CD4-positive, alpha-beta T cell (primary cell): ENCODE measurements at regions not wholly inside any gene's neighbourhood (a gene's known extent, or its start where the extent isn't known, plus 50 kb on each side); places are given as distances from the start of the nearest gene placed in this dataset.

Source experiments
- ATAC-seq: fragments of 200-7000 bp; cut with Tn5 transposase; one replicate; pipeline ENCODE4 v1.10.0; 2022; ENCODE audit warnings: mild to moderate bottlenecking; ENCODE audit not compliant: poor library complexity
- CTCF ChIA-PET: fragments of 350-600 bp; sonication (Branson Sonifier 250); formaldehyde crosslinking; loops from one replicate; lab custom pipeline; 2021; ENCODE audit warnings: antibody characterized with exemption, inconsistent platforms; lab: Charles Lee
- POLR2A ChIA-PET: fragments of 350-600 bp; sonication (Branson Sonifier 250); formaldehyde crosslinking; loops from one replicate; lab custom pipeline; 2021; ENCODE audit warnings: antibody characterized with exemption, inconsistent platforms; lab: Charles Lee
- DNase-seq, 14 experiments: peaks; one replicate each; pipeline ENCODE4 v3.0.0-alpha.2; 2013 to 2020; ENCODE audit warnings: mixed read lengths in 2 of 14
- H3K27ac ChIP-seq, 2 donors: one replicate each; pipeline versions ENCODE4 v1.5.1 to v1.7.0; 2013; ENCODE audit warnings: low read length in 2 of 2, low read depth in 1 of 2, mild to moderate bottlenecking in 1 of 2
- H3K27me3 ChIP-seq, 2 experiments: 1 replicate in 1 of 2; 2 replicates in 1 of 2; pipeline versions ENCODE4 v1.6.1 to v1.7.0; 2013; ENCODE audit warnings: low read length in 2 of 2, control low read depth in 1 of 2, mild to moderate bottlenecking in 1 of 2, moderate library complexity in 1 of 2; ENCODE audit not compliant: insufficient read depth in 2 of 2, control insufficient read depth in 1 of 2
- H3K36me3 ChIP-seq: one replicate; pipeline ENCODE4 v1.6.1; 2013; ENCODE audit warnings: low read length, control low read depth; ENCODE audit not compliant: insufficient read depth
- H3K4me1 ChIP-seq: one replicate; pipeline ENCODE4 v1.6.1; 2013; ENCODE audit warnings: low read length, control low read depth; ENCODE audit not compliant: insufficient read depth
- H3K4me3 ChIP-seq: one replicate; pipeline ENCODE4 v1.5.1; 2013; ENCODE audit warnings: mild to moderate bottlenecking, low read length, moderate library complexity
- H3K9me3 ChIP-seq, 2 experiments: 1 replicate in 1 of 2; 2 replicates in 1 of 2; pipeline versions ENCODE4 v1.6.1 to v1.7.0; 2013; ENCODE audit warnings: low read length in 2 of 2, mild to moderate bottlenecking in 2 of 2, control low read depth in 1 of 2, moderate library complexity in 1 of 2; ENCODE audit not compliant: control insufficient read depth in 1 of 2, insufficient read depth in 1 of 2
- H3K27ac Mint-ChIP-seq: one replicate; pipeline ENCODE4 v1.8.0; 2020; ENCODE audit warnings: mixed read lengths
- H3K27me3 Mint-ChIP-seq: one replicate; pipeline ENCODE4 v1.8.0; 2021; ENCODE audit warnings: mixed read lengths
- H3K36me3 Mint-ChIP-seq: one replicate; pipeline ENCODE4 v1.8.0; 2021; ENCODE audit warnings: low read depth, mixed read lengths
- H3K4me1 Mint-ChIP-seq: one replicate; pipeline ENCODE4 v1.8.0; 2021; ENCODE audit warnings: low read depth, mixed read lengths
- H3K4me3 Mint-ChIP-seq: one replicate; pipeline ENCODE4 v1.8.0; 2020; ENCODE audit warnings: mild to moderate bottlenecking, mixed read lengths
- H3K9me3 Mint-ChIP-seq: one replicate; pipeline ENCODE4 v1.8.0; 2020; ENCODE audit warnings: mixed read lengths
- intact Hi-C, 2 experiments: fragments of 100-400 bp; cut with DNase I in 1 of 2; cut with micrococcal nuclease in 1 of 2; formaldehyde crosslinking; loops; one replicate each; pipeline versions ENCODE4 v1.15.1 to v1.9.0; 2023 to 2025; cut with DNase I, micrococcal nuclease
- TF ChIP-seq, protein P1 (sequence below): fragments of 200-600 bp; IDR thresholded peaks from one replicate; pipeline ENCODE4 v1.8.0; 2022; ENCODE audit warnings: antibody characterized with exemption, mild to moderate bottlenecking

DNA sequence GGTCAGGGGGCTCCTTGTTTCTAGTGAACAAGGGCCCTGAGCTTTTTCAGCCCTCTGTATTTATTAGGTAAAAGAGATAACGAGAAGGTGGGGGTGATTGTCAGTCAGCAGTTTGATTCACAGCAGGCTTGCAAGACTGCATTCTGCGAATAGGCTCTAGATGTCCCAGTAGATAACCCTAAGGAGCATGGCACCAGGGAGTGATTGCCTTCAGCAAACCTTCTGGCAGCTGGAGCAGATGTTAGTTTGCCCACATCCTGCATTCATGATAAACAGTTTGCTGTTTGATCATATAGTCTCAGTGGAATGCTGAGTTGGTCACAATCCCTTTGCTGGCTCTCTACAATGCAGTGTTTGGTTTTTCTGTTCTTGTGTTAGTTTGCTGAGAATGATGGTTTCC, 161.3 kb upstream of the GADL1 start:
- ATAC-seq (no peak), DNase-seq (no peak)
- Mint-ChIP-seq H3K27ac (no peak overlapping the region), H3K4me3 (no peak overlapping the region), H3K4me1 (peaks cover 5% of the 10 kb centered on the region), H3K27me3 (no peaks in the 10 kb centered on the region), H3K36me3 (peaks cover 4% of the 10 kb centered on the region), H3K9me3 (peaks cover 9% of the 10 kb centered on the region)
- no peaks in the 10 kb centered on the region for H3K4me1 ChIP-seq
- no peaks in the 10 kb centered on the region for H3K36me3 ChIP-seq
- intact Hi-C loops = no loop called here
- no peak overlapping the region for H3K4me3 ChIP-seq
- H3K9me3 ChIP-seq = peaks cover 4 to 13% of the 10 kb centered on the region in 2 experiments
- CTCF ChIA-PET = no interaction called here
- H3K27ac ChIP-seq = no peak overlapping the region
- no peaks in the 10 kb centered on the region for H3K27me3 ChIP-seq
- POLR2A ChIA-PET = no interaction called here
- TF ChIP-seq, protein P1, sequence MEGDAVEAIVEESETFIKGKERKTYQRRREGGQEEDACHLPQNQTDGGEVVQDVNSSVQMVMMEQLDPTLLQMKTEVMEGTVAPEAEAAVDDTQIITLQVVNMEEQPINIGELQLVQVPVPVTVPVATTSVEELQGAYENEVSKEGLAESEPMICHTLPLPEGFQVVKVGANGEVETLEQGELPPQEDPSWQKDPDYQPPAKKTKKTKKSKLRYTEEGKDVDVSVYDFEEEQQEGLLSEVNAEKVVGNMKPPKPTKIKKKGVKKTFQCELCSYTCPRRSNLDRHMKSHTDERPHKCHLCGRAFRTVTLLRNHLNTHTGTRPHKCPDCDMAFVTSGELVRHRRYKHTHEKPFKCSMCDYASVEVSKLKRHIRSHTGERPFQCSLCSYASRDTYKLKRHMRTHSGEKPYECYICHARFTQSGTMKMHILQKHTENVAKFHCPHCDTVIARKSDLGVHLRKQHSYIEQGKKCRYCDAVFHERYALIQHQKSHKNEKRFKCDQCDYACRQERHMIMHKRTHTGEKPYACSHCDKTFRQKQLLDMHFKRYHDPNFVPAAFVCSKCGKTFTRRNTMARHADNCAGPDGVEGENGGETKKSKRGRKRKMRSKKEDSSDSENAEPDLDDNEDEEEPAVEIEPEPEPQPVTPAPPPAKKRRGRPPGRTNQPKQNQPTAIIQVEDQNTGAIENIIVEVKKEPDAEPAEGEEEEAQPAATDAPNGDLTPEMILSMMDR = no peak

DNA sequence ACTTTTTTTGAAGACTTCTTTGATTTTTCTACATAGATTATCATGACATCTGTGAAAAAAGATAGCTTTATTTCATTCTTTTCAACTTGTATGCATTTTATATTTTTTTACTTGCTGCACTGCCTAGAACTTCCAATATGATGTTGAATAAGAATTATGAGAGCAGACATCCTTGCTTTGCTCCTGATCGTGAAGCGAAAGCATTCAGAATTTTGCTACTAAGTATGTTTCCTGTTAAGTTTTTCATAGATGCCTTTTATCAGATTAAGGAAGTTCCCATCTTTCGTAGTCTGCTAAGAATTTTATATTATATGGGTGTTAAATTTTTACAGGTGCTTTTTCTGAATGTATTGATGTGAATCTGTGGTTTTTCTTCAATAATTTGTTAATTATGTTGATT, 163.4 kb upstream of the GADL1 start:
- Histone ChIP-seq H3K9me3 (peaks cover 4 to 10% of the 10 kb centered on the region in 2 experiments), H3K27me3 (no peaks in the 10 kb centered on the region), H3K27ac (no peak overlapping the region), H3K36me3 (no peaks in the 10 kb centered on the region), H3K4me3 (no peak overlapping the region), H3K4me1 (no peaks in the 10 kb centered on the region)
- ATAC-seq (no peak), DNase-seq (no peak)
- intact Hi-C loops = no loop called here
- Mint-ChIP-seq H3K27ac (no peak overlapping the region), H3K9me3 (peaks cover 7% of the 10 kb centered on the region), H3K27me3 (no peaks in the 10 kb centered on the region), H3K36me3 (peaks cover 4% of the 10 kb centered on the region), H3K4me3 (no peak overlapping the region), H3K4me1 (peaks cover 5% of the 10 kb centered on the region)
- POLR2A ChIA-PET = no interaction called here
- TF ChIP-seq, protein P1 = no peak
- CTCF ChIA-PET = no interaction called here

DNA sequence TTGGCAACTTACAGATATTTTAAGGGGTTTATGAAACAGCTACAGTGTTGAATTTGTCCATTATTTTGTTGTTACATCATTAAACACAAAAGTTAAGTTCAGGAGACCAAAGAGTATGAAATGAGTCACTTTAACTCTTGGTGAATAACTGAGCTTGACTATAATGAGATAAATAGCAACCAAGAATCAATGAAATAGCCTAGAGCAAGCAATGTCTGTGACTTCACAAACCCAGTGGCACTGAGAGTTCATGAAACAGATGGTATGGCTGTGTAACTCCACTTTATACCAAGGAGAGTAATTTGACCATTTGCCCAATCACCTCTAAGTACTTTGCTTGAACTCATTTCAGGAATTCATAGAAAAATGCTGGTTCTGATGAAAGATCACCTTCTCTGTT, 169.6 kb upstream of the GADL1 start:
- intact Hi-C loops = no loop called here
- no peak overlapping the region for H3K27ac Mint-ChIP-seq
- ATAC-seq = no peak

More for the DNA sequence above, 169.6 kb upstream of the GADL1 start:
- no peak for DNase-seq
- Histone ChIP-seq H3K27me3 (no peaks in the 10 kb centered on the region), H3K9me3 (peaks cover 4 to 5% of the 10 kb centered on the region in 2 experiments), H3K36me3 (no peaks in the 10 kb centered on the region), H3K27ac (no peak overlapping the region), H3K4me1 (no peaks in the 10 kb centered on the region), H3K4me3 (no peak overlapping the region)
- H3K4me3 Mint-ChIP-seq = no peak overlapping the region
- ChIA-PET POLR2A (no interaction called here), CTCF (no interaction called here)
- peaks cover 4% of the 10 kb centered on the region for H3K36me3 Mint-ChIP-seq
- H3K27me3 Mint-ChIP-seq = no peaks in the 10 kb centered on the region
- TF ChIP-seq, protein P1 = no peak
- no peaks in the 10 kb centered on the region for H3K4me1 Mint-ChIP-seq
- peaks cover 9% of the 10 kb centered on the region for H3K9me3 Mint-ChIP-seq
